ENCODE measurements at regions not wholly inside any gene's neighbourhood (a gene's known extent, or its start where the extent isn't known, plus 50 kb on each side); places are given as distances from the start of the nearest gene placed in this dataset.

DNA sequence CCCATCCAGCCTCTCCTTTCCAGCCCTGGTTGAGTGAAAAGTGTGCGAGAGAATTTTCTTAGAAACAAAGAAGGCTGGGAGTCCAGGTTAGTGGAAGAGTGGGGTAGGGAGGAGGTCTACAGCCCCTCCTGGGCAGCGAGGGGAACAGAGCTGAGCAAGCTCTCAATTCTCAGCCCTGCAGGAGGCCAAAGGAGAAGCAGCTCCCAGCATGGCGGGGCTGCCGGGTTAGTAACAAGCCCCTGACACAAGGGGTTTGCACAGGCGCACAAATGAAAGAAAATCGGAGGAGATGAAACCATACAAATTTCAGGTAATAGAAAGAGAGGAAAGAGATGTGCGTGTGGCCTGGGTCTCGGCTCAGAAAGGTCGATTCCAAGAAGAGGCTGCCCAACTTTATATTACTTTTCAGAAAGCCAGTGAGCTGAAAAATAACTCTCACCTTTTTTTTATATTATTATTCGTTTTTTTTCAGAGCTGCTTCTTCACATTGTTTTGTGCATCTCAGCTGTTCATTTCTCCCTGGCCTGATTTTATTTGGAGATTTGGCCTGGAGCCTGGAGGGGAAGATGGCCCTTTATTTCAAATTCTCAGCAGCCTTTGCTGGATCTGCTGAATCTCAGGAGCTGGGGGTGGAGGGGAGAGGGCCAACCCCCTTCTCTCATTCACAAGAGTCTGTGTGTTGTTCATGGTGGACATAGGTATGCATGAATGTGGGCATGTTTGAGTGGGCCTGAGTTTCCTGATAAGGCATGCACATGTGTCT is 583.2 kb downstream of the BUD13 start:
- TF ChIP-seq CTCF (IDR thresholded peaks at IDR 0.05; ENCODE audit: low read depth, low read length, missing input control): no peak
- TF ChIP-seq TAF1 (conservative IDR thresholded peaks at IDR 0.05): no peak
- TF ChIP-seq EGR1 (IDR thresholded peaks at IDR 0.05; ENCODE audit: low read depth in 2 of 2): no peak
- no peak for TF ChIP-seq YY1 (IDR thresholded peaks at IDR 0.05)
